ENCODE measurements at regions not wholly inside any gene's neighbourhood (a gene's known extent, or its start where the extent isn't known, plus 50 kb on each side); places are given as distances from the start of the nearest gene placed in this dataset.

- ATAC-seq (ENCODE audit: insufficient read depth, low FRiP score) (no peak), DNase-seq (no peak)
- Histone ChIP-seq H3K4me3 (no peak overlapping the region), H3K27ac (ENCODE audit: low read depth in 1 of 2, low read length in 1 of 2) (no peak overlapping the region), H3K27me3 (ENCODE audit: control insufficient read depth in 3 of 3, insufficient read depth in 3 of 3, low read length in 2 of 3) (no peaks in the 10 kb centered on the region), H3K9ac (ENCODE audit: insufficient read depth in 1 of 2, low read length in 2 of 2) (no peak overlapping the region), H3K4me1 (ENCODE audit: control insufficient read depth in 5 of 5, insufficient read depth in 5 of 5, low read length in 5 of 5) (no peaks in the 10 kb centered on the region), H3K9me3 (ENCODE audit: control insufficient read depth in 4 of 4, insufficient read depth in 3 of 4, low read length in 3 of 4) (peaks cover 0 to 5% (median 2%) of the 10 kb centered on the region in 4 donors), H3K36me3 (ENCODE audit: control insufficient read depth in 4 of 4, insufficient read depth in 4 of 4, low read length in 4 of 4) (no peaks in the 10 kb centered on the region)
- no peak for TF ChIP-seq CTCF (IDR thresholded peaks at IDR 0.05; ENCODE audit: control extremely low read depth, extremely low read depth)
- WGBS, 2 donors: 87 to 88% methylated on average over 4 of the region's 4 CpGs
Measured at GRCh38 chr13:32866921-32867320, 149.3 kb upstream of the KL start.

GRCh38 chr13:32877491-32877890 is 138.7 kb upstream of the KL start:
- TF ChIP-seq CTCF (IDR thresholded peaks at IDR 0.05; ENCODE audit: control extremely low read depth, extremely low read depth): no peak
- H3K27me3 ChIP-seq (ENCODE audit: control insufficient read depth in 3 of 3, insufficient read depth in 3 of 3, low read length in 2 of 3): no peaks in the 10 kb centered on the region
- ATAC-seq (ENCODE audit: insufficient read depth, low FRiP score) (no peak), DNase-seq (no peak)
- H3K4me1 ChIP-seq (ENCODE audit: control insufficient read depth in 5 of 5, insufficient read depth in 5 of 5, low read length in 5 of 5): peaks cover 0 to 10% (median 0%) of the 10 kb centered on the region in 5 donors
- H3K4me3 ChIP-seq: no peak overlapping the region
- H3K9me3 ChIP-seq (ENCODE audit: control insufficient read depth in 4 of 4, insufficient read depth in 3 of 4, low read length in 3 of 4): peaks cover 0 to 2% (median 0%) of the 10 kb centered on the region in 4 donors
- no peak overlapping the region for H3K9ac ChIP-seq (ENCODE audit: insufficient read depth in 1 of 2, low read length in 2 of 2)
- H3K27ac ChIP-seq (ENCODE audit: low read depth in 1 of 2, low read length in 1 of 2): no peak overlapping the region
- 84 to 91% methylated on average over 2 of the region's 2 CpGs for WGBS, 2 donors
- H3K36me3 ChIP-seq (ENCODE audit: control insufficient read depth in 4 of 4, insufficient read depth in 4 of 4, low read length in 4 of 4): no peaks in the 10 kb centered on the region

GRCh38 chr13:32878163-32878562 is 138.1 kb upstream of the KL start:
- 91 to 92% methylated on average over 4 of the region's 4 CpGs for WGBS, 2 donors
- peaks cover 0 to 2% (median 0%) of the 10 kb centered on the region in 4 donors for H3K9me3 ChIP-seq (ENCODE audit: control insufficient read depth in 4 of 4, insufficient read depth in 3 of 4, low read length in 3 of 4)
- DNase-seq (no peak), ATAC-seq (ENCODE audit: insufficient read depth, low FRiP score) (no peak)
- H3K9ac ChIP-seq (ENCODE audit: insufficient read depth in 1 of 2, low read length in 2 of 2): no peak overlapping the region
- no peaks in the 10 kb centered on the region for H3K36me3 ChIP-seq (ENCODE audit: control insufficient read depth in 4 of 4, insufficient read depth in 4 of 4, low read length in 4 of 4)
- H3K27ac ChIP-seq (ENCODE audit: low read depth in 1 of 2, low read length in 1 of 2): no peak overlapping the region
- no peak for TF ChIP-seq CTCF (IDR thresholded peaks at IDR 0.05; ENCODE audit: control extremely low read depth, extremely low read depth)
- no peak overlapping the region for H3K4me3 ChIP-seq
- peaks cover 0 to 12% (median under 1%) of the 10 kb centered on the region in 5 donors for H3K4me1 ChIP-seq (ENCODE audit: control insufficient read depth in 5 of 5, insufficient read depth in 5 of 5, low read length in 5 of 5)
- no peaks in the 10 kb centered on the region for H3K27me3 ChIP-seq (ENCODE audit: control insufficient read depth in 3 of 3, insufficient read depth in 3 of 3, low read length in 2 of 3)

GRCh38 chr13:32880636-32881035 is 135.6 kb upstream of the KL start:
- no peak for DNase-seq
- H3K4me3 ChIP-seq: no peak overlapping the region
- no peaks in the 10 kb centered on the region for H3K27me3 ChIP-seq (ENCODE audit: control insufficient read depth in 3 of 3, insufficient read depth in 3 of 3, low read length in 2 of 3)
- no peak overlapping the region for H3K9ac ChIP-seq (ENCODE audit: insufficient read depth in 1 of 2, low read length in 2 of 2)
- H3K36me3 ChIP-seq (ENCODE audit: control insufficient read depth in 4 of 4, insufficient read depth in 4 of 4, low read length in 4 of 4): no peaks in the 10 kb centered on the region
- no peak overlapping the region for H3K27ac ChIP-seq (ENCODE audit: low read depth in 1 of 2, low read length in 1 of 2)
- no peak for ATAC-seq (ENCODE audit: insufficient read depth, low FRiP score)
- peaks cover 0 to 17% (median 7%) of the 10 kb centered on the region in 5 donors for H3K4me1 ChIP-seq (ENCODE audit: control insufficient read depth in 5 of 5, insufficient read depth in 5 of 5, low read length in 5 of 5)
- TF ChIP-seq CTCF (IDR thresholded peaks at IDR 0.05; ENCODE audit: control extremely low read depth, extremely low read depth): no peak
- peaks cover 0 to 2% (median 0%) of the 10 kb centered on the region in 4 donors for H3K9me3 ChIP-seq (ENCODE audit: control insufficient read depth in 4 of 4, insufficient read depth in 3 of 4, low read length in 3 of 4)
- WGBS, 2 donors: 95 to 96% methylated on average over 3 of the region's 3 CpGs
